ENCODE measurements at regions not wholly inside any gene's neighbourhood (a gene's known extent, or its start where the extent isn't known, plus 50 kb on each side); places are given as distances from the start of the nearest gene placed in this dataset.
A peak's percentile ranks its signal among the peaks of the same experiment; 100 is the strongest.

- intact Hi-C loops (cut with DNase I, micrococcal nuclease) = no loop called here
- DNase-seq (no peak), ATAC-seq (no peak)
- Histone ChIP-seq H3K4me1 (ENCODE audit: low read depth) (no peaks in the 10 kb centered on the region), H3K4me3 (no peak overlapping the region), H3K36me3 (ENCODE audit: low read depth) (no peaks in the 10 kb centered on the region), H3K9me3 (no peaks in the 10 kb centered on the region)
- TF ChIP-seq, protein P1, sequence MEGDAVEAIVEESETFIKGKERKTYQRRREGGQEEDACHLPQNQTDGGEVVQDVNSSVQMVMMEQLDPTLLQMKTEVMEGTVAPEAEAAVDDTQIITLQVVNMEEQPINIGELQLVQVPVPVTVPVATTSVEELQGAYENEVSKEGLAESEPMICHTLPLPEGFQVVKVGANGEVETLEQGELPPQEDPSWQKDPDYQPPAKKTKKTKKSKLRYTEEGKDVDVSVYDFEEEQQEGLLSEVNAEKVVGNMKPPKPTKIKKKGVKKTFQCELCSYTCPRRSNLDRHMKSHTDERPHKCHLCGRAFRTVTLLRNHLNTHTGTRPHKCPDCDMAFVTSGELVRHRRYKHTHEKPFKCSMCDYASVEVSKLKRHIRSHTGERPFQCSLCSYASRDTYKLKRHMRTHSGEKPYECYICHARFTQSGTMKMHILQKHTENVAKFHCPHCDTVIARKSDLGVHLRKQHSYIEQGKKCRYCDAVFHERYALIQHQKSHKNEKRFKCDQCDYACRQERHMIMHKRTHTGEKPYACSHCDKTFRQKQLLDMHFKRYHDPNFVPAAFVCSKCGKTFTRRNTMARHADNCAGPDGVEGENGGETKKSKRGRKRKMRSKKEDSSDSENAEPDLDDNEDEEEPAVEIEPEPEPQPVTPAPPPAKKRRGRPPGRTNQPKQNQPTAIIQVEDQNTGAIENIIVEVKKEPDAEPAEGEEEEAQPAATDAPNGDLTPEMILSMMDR (IDR thresholded peaks at IDR 0.05) = no peak
Measured at GRCh38 chrX:117768861-117769604, 347.6 kb downstream of the KLHL13 start.

DNA sequence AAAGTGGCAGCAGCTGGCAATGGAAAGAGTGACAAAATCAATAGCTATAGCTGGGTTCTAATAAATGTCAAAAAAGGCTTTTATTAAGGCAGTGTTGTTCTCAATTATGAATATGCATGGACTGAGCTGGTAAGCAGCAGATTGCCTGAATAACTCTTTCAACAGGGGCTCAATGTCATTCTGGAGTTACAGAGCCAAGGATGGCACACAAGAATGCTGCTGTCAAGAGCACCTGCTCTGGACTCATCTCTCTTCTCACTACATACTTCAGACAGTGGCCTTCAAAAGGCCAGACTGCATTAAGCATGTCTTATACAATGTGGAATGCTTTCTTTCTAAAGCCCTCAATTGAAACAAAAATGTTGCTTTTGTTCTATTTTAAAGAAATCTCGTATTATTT lies 351.4 kb downstream of the KLHL13 start:
- H3K36me3 ChIP-seq (ENCODE audit: low read depth) = no peaks in the 10 kb centered on the region
- intact Hi-C loops (cut with DNase I, micrococcal nuclease) = no loop called here
- no peaks in the 10 kb centered on the region for H3K4me1 ChIP-seq (ENCODE audit: low read depth)
- TF ChIP-seq, protein P1 (IDR thresholded peaks at IDR 0.05) = no peak
- H3K9me3 ChIP-seq = no peaks in the 10 kb centered on the region
- DNase-seq (no peak), ATAC-seq (no peak)
- no peak overlapping the region for H3K4me3 ChIP-seq

DNA sequence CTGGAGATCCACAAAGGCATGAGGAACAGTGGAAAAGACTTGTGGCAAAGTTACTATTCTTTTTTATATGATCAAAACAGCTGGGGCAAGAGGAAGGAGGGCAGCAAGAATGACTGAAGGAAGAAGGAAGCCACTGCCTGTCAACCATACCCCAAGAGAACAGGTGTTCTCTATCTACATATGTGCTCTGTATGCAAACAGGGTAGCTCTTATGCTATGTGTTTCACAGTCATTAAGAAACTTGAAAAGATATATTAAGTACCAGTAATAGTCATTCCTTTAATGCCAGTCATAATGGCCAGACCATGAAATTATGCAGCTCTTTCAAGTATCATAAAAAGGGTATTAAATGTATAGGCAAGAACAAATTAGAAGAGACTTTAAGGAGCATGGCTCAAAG lies 363.9 kb downstream of the KLHL13 start:
- intact Hi-C loops (cut with DNase I, micrococcal nuclease) = no loop called here
- H3K4me3 ChIP-seq = no peak overlapping the region
- TF ChIP-seq, protein P1 (IDR thresholded peaks at IDR 0.05) = no peak
- ATAC-seq = no peak
- H3K4me1 ChIP-seq (ENCODE audit: low read depth) = no peaks in the 10 kb centered on the region
- H3K9me3 ChIP-seq = no peaks in the 10 kb centered on the region
- no peaks in the 10 kb centered on the region for H3K36me3 ChIP-seq (ENCODE audit: low read depth)
- DNase-seq = no peak

- Histone ChIP-seq H3K36me3 (ENCODE audit: low read depth) (no peaks in the 10 kb centered on the region), H3K4me1 (ENCODE audit: low read depth) (no peaks in the 10 kb centered on the region), H3K4me3 (no peak overlapping the region), H3K9me3 (no peaks in the 10 kb centered on the region)
- ATAC-seq = peak; percentile 57
- TF ChIP-seq, protein P1 (IDR thresholded peaks at IDR 0.05) = no peak
- intact Hi-C loops (cut with DNase I, micrococcal nuclease) = no loop called here
- no peak for DNase-seq
Measured at GRCh38 chrX:117751155-117751554, 365.5 kb downstream of the KLHL13 start.

GRCh38 chrX:117744958-117745357 lies 371.7 kb downstream of the KLHL13 start:
- TF ChIP-seq, protein P1 (IDR thresholded peaks at IDR 0.05) = no peak
- ATAC-seq = no peak

More at GRCh38 chrX:117744958-117745357, 371.7 kb downstream of the KLHL13 start:
- no peak for DNase-seq
- no peaks in the 10 kb centered on the region for H3K9me3 ChIP-seq
- H3K4me3 ChIP-seq = no peak overlapping the region
- H3K36me3 ChIP-seq (ENCODE audit: low read depth) = no peaks in the 10 kb centered on the region
- intact Hi-C loops (cut with DNase I, micrococcal nuclease) = no loop called here
- no peaks in the 10 kb centered on the region for H3K4me1 ChIP-seq (ENCODE audit: low read depth)

Measured in mucosa of descending colon (tissue), 3 donors.